ENCODE measurements at regions not wholly inside any gene's neighbourhood (a gene's known extent, or its start where the extent isn't known, plus 50 kb on each side); places are given as distances from the start of the nearest gene placed in this dataset.

GRCh38 chr7:12056977-12057376 is 154.1 kb upstream of the TMEM106B start:
- no peak for DNase-seq (ENCODE audit: low spot score)
- Histone ChIP-seq H3K36me3 (no peaks in the 10 kb centered on the region), H3K27me3 (replicated peaks; ENCODE audit: insufficient read depth) (no peaks in the 10 kb centered on the region), H3K27ac (no peak overlapping the region), H3K4me3 (no peak overlapping the region), H3K4me1 (replicated peaks) (no peaks in the 10 kb centered on the region), H3K9me3 (no peaks in the 10 kb centered on the region)
- TF ChIP-seq POLR2AphosphoS5 (IDR thresholded peaks at IDR 0.05) (no peak), POLR2A (IDR thresholded peaks at IDR 0.05) (no peak)
- TF ChIP-seq, protein P1, sequence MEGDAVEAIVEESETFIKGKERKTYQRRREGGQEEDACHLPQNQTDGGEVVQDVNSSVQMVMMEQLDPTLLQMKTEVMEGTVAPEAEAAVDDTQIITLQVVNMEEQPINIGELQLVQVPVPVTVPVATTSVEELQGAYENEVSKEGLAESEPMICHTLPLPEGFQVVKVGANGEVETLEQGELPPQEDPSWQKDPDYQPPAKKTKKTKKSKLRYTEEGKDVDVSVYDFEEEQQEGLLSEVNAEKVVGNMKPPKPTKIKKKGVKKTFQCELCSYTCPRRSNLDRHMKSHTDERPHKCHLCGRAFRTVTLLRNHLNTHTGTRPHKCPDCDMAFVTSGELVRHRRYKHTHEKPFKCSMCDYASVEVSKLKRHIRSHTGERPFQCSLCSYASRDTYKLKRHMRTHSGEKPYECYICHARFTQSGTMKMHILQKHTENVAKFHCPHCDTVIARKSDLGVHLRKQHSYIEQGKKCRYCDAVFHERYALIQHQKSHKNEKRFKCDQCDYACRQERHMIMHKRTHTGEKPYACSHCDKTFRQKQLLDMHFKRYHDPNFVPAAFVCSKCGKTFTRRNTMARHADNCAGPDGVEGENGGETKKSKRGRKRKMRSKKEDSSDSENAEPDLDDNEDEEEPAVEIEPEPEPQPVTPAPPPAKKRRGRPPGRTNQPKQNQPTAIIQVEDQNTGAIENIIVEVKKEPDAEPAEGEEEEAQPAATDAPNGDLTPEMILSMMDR (IDR thresholded peaks at IDR 0.05) = no peak
- intact Hi-C loops (cut with DNase I) = no loop called here
- WGBS = 95% methylated on average over 2 of the region's 2 CpGs

- no peak for DNase-seq (ENCODE audit: low spot score)
- Histone ChIP-seq H3K4me3 (no peak overlapping the region), H3K27ac (no peak overlapping the region), H3K4me1 (replicated peaks) (no peaks in the 10 kb centered on the region), H3K27me3 (replicated peaks; ENCODE audit: insufficient read depth) (no peaks in the 10 kb centered on the region), H3K36me3 (no peaks in the 10 kb centered on the region), H3K9me3 (no peaks in the 10 kb centered on the region)
- TF ChIP-seq, protein P1 (IDR thresholded peaks at IDR 0.05) = no peak
- intact Hi-C loops (cut with DNase I) = loop anchor here (10.0 kb wide), 1 partner anchor 433 kb away; no protein-coding TSS in a partner anchor
Measured at GRCh38 chr7:12062062-12062461, 149.0 kb upstream of the TMEM106B start.

DNA sequence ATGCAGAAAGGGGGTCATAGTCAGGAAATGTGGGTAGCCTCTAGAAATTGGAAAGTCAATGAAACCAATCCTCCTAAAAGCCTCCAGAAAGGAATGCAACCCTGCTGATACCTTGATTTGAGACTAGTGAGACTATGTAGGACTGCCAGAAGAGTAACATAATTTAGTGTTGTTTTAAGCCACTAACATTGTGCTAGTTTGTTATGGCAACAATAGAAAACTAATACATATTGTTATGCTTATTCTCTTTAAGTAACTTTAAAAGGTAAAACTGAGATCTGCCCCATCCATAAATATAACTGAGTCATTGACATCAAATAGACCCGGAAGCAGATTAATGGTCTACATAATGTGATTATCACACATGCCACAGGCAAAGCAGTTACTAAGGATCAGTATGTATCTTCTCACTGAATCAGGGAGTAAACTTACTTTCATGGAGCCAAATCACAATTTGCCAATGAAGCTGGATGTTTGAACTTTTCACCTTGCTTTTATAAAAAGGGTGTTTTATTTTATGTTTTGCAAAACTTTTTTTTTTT is 146.4 kb upstream of the TMEM106B start:
- TF ChIP-seq, protein P1 (IDR thresholded peaks at IDR 0.05) = no peak
- TF ChIP-seq POLR2A (IDR thresholded peaks at IDR 0.05) (no peak), POLR2AphosphoS5 (IDR thresholded peaks at IDR 0.05) (no peak)
- no peaks in the 10 kb centered on the region for H3K4me1 ChIP-seq (replicated peaks)

DNA sequence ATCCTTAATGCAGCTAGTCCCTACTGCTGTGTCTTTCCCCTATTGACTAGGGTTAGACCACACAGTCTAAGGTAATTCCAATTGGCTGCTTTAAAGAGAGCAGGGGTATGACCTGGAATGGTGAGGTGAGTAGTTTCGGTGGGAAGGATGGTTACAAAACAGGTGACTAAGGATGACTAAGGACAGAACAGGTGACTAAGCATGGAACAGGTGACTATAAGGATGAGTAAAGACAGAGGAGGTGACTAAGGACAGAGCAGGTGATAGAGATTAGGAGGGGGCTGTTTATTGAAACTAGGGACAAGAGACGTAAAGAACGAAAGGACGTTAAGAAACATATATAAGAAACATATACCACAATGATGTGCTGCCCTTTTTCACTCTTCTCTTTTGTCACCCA is 145.1 kb upstream of the TMEM106B start:
- no peaks in the 10 kb centered on the region for H3K9me3 ChIP-seq
- no peak overlapping the region for H3K27ac ChIP-seq
- H3K36me3 ChIP-seq = no peaks in the 10 kb centered on the region
- H3K27me3 ChIP-seq (replicated peaks; ENCODE audit: insufficient read depth) = no peaks in the 10 kb centered on the region
- no peaks in the 10 kb centered on the region for H3K4me1 ChIP-seq (replicated peaks)
- DNase-seq (ENCODE audit: low spot score) = no peak
- no peak overlapping the region for H3K4me3 ChIP-seq
- intact Hi-C loops (cut with DNase I) = loop anchor here (5.0 to 10.0 kb wide), 2 partner anchors 146 to 429 kb away; partner anchors contain the start of gene TMEM106B
- TF ChIP-seq POLR2AphosphoS5 (IDR thresholded peaks at IDR 0.05) = no peak
- TF ChIP-seq POLR2A (IDR thresholded peaks at IDR 0.05) = no peak
- TF ChIP-seq, protein P1 (IDR thresholded peaks at IDR 0.05) = no peak
- 87% methylated on average over 4 of the region's 4 CpGs for WGBS

More for the DNA sequence above, 146.4 kb upstream of the TMEM106B start:
- H3K9me3 ChIP-seq = no peaks in the 10 kb centered on the region
- no peak for DNase-seq (ENCODE audit: low spot score)
- 32% methylated on average over 1 of the region's 1 CpG for WGBS
- no peaks in the 10 kb centered on the region for H3K36me3 ChIP-seq
- H3K27ac ChIP-seq = no peak overlapping the region
- H3K27me3 ChIP-seq (replicated peaks; ENCODE audit: insufficient read depth) = no peaks in the 10 kb centered on the region
- no peak overlapping the region for H3K4me3 ChIP-seq
- intact Hi-C loops (cut with DNase I) = loop anchor here (5.0 to 10.0 kb wide), 2 partner anchors 148 to 430 kb away; partner anchors contain the start of gene TMEM106B

DNA sequence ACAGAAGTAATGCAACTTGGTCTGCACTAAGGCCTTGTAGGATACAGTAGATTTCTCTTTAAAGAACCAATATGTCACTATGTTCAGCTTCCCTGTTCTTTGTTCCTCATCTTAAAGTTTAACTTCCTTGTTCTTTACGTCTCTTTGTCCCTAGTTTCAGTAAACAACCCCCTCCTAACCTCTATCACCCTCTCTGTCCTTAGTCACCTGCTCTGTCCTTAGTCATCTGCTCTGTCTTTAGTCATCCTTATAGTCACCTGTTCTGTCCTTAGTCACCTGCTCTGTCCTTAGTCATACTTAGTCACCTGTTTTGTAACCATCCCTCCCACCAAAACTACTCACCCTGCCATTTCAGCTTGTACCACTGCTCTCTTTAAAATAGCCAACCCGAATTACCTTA is 144.6 kb upstream of the TMEM106B start:
- no peaks in the 10 kb centered on the region for H3K9me3 ChIP-seq
- no peak overlapping the region for H3K27ac ChIP-seq
- intact Hi-C loops (cut with DNase I) = loop anchor here (5.0 to 10.0 kb wide), 2 partner anchors 146 to 428 kb away; partner anchors contain the start of gene TMEM106B
- no peak for DNase-seq (ENCODE audit: low spot score)
- no peak overlapping the region for H3K4me3 ChIP-seq
- no peaks in the 10 kb centered on the region for H3K36me3 ChIP-seq
- WGBS = 57% methylated on average over 2 of the region's 2 CpGs
- no peak for TF ChIP-seq POLR2A (IDR thresholded peaks at IDR 0.05)
- TF ChIP-seq, protein P1 (IDR thresholded peaks at IDR 0.05) = no peak
- no peak for TF ChIP-seq POLR2AphosphoS5 (IDR thresholded peaks at IDR 0.05)
- H3K4me1 ChIP-seq (replicated peaks) = no peaks in the 10 kb centered on the region
- H3K27me3 ChIP-seq (replicated peaks; ENCODE audit: insufficient read depth) = no peaks in the 10 kb centered on the region
